ENCODE measurements at regions not wholly inside any gene's neighbourhood (a gene's known extent, or its start where the extent isn't known, plus 50 kb on each side); places are given as distances from the start of the nearest gene placed in this dataset.
A peak's percentile ranks its signal among the peaks of the same experiment; 100 is the strongest.
"Not testable (repeated sequence)": the region's sequence is repeated elsewhere in the genome, so short reads cannot be mapped to it uniquely, and the experiment has no call there.

DNA sequence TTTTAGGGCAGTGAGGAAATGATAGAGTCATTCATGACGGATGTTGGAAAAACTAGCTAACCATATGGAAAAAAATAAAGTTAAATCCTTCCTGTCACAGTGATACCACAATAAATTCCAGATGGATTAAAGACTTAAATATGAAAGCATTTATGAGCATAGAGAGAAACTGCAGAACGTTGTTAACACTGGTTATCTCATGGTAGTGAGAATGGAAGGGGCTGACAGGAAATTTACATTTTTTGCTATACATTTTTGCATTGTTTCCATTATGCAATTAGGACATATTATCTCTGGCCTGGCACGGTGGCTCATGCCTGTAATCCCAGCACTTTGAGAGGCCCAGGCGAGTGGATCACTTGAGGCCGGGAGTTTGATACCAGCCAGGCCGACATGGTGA, 130.5 kb upstream of the VOPP1 start:
- not testable (repeated sequence) for DNase-seq (ENCODE audit: low spot score)

GRCh38 chr7:55699450-55699842, 127.1 kb upstream of the VOPP1 start:
- DNase-seq (ENCODE audit: low spot score) = not testable (repeated sequence)

- not testable (repeated sequence) for DNase-seq (ENCODE audit: low spot score)
These were observed 126.5 kb upstream of the VOPP1 start for GRCh38 chr7:55698607-55699449.

GRCh38 chr7:55695893-55696701, 123.8 kb upstream of the VOPP1 start:
- DNase-seq (ENCODE audit: low spot score) = not testable (repeated sequence)

DNA sequence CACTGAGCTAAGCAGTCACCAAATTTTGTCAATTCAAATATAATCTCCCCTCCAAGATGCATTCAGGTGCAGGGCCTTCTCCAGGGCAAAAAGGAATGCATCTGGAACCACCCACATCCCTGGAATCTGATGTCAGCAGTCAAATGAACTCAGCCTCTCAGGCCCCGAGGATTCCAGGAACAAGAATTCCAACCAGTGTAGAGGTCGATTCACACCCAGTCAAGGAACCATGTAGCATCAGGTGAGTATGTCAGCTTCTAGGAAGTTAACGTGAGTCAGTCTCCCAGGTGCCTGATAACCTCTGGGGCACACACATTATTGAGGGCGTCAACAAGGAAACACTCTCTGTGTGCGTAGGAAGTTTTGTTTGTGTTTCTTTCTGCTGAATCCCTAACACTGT, 122.2 kb upstream of the VOPP1 start:
- DNase-seq (ENCODE audit: low spot score) = not testable (repeated sequence)

- DNase-seq (ENCODE audit: low spot score) = not testable (repeated sequence)
These were observed 116.7 kb upstream of the VOPP1 start for GRCh38 chr7:55688684-55689681.

DNA sequence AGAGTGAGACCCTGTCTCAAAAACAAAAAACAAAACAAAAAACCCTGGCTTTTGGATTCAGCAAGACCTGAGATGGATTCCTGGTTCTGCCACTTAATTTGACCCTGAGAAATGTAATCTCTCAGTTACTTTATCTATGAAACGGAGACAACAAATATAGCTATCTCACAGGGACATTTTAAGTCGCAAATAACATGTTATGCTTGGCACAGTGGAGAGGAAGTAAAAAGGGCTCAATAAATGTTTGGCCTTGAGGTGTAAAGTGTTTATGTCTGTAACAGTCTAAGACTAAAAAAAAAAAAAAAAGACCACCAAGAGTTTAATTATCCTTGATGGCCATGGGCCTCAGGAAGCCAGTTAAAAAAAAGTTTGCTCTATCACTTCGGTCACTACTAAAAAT, 116.0 kb upstream of the VOPP1 start:
- DNase-seq (ENCODE audit: low spot score) = not testable (repeated sequence)

DNA sequence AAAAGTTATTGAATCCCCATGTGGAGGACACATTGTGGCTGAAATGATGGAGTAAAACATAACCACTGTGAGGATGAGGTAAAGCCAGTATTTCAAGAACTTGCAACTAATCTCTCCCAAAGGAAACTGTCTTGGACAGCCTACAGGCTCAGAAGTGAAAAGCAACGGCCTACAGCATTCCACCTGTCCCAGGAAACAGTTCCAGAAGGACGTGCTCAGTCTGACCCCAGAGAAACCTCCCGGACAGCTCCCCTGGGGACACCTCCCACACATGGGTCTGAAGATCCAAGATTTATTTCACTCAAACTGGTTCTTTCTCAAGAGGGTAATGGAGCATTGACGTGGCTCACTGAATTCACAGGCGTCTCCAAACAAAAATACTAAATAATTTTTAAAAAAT, 115.0 kb upstream of the VOPP1 start:
- DNase-seq (ENCODE audit: low spot score) = not testable (repeated sequence)

DNA sequence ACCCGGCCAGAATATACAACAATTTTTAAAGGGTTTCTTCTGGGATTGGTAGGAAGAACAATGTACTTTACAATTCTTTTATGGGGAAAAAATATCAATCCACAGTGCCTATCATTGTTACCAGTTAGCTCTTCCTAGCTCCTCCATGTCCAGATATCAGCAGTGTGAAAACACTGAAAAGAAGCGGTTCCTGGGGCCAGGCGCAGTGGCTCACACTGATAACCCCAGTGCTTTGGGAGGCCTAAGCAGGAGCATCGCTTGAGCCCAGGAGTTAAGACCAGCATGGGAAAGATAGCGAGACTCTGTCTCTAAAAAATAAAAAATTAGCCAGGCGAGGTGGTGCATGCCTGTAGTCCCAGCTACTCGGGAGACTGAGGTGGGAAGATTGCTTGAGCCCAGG, 114.5 kb upstream of the VOPP1 start:
- not testable (repeated sequence) for DNase-seq (ENCODE audit: low spot score)

DNA sequence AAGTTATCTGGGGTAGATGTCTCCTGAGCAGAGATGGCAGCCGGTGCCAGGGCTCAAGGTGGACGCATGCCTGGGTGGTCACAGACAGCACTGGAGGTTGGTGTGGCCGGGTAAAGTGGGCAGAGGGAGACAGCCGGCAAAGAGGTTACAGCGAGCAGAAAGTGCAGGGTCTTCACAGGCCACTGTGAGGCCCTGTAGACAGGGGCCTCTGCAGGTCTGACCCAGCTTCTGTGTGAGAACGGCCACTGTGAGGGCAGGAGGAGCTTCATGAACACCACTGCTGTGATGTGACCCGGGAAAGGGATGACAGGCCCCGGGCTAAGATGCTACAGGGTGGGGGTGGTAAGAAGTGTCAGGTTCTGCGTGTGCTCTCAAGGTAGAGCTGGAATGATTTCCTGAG, 111.2 kb upstream of the VOPP1 start:
- not testable (repeated sequence) for DNase-seq (ENCODE audit: low spot score)

GRCh38 chr7:55675589-55675988, 103.3 kb upstream of the VOPP1 start:
- not testable (repeated sequence) for DNase-seq (ENCODE audit: low spot score)

DNA sequence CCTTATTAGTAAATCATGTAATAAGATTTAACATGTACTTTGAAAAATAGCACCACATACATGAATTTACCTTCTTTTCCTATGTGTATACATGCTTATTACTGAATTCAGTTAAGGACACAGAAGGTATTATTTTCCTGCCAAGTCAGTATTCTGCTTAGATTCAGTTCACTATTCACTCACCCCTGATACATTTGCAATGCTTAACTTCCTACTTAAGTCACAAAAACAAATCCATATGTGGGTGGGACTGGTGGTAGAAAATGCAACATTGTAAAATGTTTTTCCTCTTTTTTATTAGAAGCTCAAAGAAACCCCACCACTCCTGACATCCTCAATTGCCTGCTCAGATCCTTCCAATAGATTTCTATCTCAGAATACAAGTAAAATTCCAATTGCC, 101.2 kb upstream of the VOPP1 start:
- DNase-seq (ENCODE audit: low spot score) = not testable (repeated sequence)

DNA sequence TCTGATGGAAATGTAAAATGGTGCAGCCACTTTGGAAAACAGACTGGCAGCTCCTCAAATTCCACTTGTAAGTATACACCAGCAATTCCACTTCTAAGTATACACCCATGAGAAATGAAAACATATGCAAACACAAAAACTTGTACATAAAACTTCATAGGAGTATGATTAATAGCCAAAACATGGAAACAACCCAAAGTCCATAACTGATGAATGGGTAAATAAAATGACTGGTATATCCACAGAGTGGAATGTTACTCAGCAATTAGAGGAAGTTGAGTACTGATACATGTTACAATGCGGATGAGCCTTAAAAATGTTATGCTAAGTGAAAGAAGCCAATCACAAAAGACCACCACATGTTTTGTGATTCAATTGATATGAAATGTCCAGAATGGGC, 99.8 kb upstream of the VOPP1 start:
- DNase-seq (ENCODE audit: low spot score) = not testable (repeated sequence)

DNA sequence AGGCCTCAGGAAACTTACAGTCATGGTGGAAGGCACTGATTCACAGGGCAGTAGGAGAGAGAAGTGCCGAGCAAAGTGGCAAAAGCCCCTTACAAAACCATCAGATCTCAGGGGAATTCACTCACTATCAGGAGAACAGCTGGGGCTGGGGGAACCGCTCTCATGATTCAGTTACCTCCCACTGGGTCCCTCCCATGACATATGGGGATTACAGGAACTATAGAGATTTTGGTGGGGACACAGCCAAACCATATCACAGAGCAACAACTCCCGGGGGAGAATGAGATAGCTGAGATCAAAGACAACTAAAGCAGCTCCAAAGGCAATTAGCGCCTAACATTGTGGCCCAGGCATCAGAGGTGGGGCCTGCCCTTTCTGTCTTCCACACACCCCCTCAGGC, 85.4 kb upstream of the VOPP1 start:
- DNase-seq (ENCODE audit: low spot score) = no peak

DNA sequence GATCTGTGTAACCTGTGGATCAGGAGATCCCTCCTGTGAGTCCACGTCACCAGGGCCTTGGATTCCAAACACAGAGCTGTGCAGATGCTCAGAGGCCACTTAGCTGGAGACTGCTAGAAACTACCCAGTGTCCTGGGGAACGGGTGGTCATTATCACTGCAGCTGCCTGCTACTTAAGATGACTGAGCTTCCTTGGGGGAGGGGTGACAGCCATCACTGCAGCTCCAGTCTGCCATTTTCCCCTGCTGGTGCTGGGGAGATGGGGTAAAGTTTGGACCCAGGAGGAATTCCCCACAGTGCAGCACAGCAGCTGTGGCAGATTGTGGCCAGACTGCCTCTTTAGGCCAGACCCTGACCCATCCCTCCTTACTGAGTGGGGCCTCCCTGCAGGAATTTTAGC, 78.8 kb upstream of the VOPP1 start:
- DNase-seq (ENCODE audit: low spot score) = no peak

DNA sequence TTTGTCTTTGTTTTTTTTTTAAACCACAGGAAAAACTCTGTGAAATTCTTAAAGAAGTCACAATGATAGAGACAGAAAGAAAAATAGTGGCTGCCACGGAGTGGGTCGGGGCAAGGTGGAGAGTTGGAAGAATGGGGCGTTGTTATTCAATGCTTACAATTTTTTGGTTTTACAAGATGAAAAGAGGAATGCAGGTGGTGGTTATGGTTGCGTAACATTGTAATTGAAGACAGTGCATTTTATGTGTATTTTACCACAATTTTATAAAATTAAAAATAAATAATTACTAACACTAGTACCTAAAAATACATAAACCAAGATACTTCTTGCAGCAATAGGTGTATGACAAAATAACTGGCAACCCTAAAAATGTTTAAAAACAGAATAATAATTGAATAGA, 76.9 kb upstream of the VOPP1 start:
- no peak for DNase-seq (ENCODE audit: low spot score)

DNA sequence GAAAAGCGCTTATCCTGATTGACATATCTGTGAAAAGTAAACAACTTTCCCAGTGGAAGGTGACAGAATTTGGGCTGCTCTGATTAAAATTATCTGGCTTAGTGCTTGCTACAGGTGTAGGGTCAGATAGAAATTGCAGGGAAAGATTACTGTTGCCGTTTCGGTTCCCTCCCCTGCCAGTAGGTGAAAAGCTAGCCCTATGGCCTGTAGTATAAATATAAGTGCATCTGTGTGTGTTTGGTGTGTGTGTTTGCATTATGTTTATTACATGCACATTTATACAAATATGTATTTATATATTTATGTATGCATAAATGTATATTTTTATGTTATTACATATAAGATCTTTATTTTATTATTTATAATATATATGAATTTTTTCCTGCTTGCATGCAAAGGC, 72.3 kb upstream of the VOPP1 start:
- no peak for DNase-seq (ENCODE audit: low spot score)

DNA sequence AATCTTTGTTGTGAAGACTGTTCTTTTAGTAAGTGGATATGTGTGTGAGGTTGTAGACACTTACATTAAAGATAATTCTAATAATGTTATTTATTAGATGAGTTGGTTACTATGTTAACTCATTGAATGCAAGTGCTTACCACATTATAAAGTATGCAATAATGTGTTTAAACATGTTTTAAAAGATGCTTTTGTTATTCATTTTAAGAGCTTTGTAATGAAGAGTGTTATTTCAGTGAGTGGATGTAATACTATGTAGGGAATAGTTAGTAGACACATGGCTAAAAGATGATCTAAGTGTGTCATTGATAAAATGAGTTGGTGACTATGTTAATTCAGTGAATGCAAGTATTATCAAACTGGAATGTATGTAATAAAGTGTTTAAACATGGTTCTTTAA, 70.0 kb upstream of the VOPP1 start:
- DNase-seq (ENCODE audit: low spot score) = no peak

DNA sequence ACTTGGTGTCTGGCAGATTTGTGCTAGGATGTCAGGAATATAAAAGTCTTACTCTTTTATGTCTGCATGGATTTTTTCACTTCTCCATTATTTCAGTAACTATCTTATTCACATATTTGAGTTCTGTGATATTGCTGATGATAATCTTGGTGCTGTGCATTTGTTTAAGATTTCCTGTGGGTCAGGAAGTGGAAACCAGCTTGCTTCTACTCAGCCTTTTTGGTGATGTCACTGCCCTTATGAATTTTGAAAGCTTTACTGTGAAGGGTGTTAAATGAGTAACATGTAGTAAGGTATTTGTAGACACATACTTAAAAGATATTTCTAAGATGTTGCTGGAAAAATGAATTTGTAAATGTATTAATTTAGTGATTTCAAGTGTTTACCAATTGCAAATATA, 69.5 kb upstream of the VOPP1 start:
- DNase-seq (ENCODE audit: low spot score) = peak; percentile 31

DNA sequence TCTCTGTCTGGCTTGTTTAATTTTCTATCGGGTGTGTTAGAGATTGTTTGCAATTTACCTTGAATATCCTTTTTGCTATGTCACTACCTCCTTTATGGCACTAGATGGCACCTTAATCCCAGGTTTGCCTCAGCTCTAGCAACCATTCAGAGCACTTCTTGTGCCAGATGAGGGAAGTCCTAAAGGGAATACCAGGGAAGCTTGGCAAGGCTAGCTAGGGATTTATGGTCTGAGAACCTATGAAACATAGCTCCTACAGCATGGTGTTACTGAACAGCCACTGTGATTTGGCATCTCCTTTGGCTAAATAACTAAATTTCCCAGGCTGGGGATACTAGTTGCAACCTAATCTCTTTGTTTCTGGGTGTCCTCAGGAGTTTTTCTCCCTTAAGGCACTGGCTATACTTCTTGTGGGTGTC, 69.0 kb upstream of the VOPP1 start:
- peak; percentile 52 for DNase-seq (ENCODE audit: low spot score)

DNA sequence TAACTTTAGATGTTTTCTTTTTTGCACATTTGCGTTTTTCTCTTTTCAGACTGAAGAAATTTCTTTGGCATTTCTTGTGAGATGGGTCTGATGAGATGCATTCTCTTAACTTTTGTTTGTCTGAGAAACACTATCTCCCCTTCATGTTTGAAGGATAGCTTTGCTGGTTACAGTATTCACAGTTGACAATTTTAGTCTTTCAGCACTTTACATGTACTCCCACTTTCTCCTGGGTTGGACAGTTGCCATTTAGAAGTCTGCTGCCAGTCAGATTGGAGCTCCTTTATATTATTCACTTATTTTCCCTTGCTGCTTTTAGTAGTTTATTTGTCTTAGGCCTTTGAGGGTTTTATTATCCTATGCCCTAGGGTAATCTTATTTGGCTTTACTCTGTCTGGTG, 67.3 kb upstream of the VOPP1 start:
- no peak for DNase-seq (ENCODE audit: low spot score)

Data from CD4-positive, alpha-beta T cell treated with Interleukin-6 at 100 ng/mL for 8 hours (primary cell).